GM23338 (cell line): ENCODE measurements at regions not wholly inside any gene's neighbourhood (a gene's known extent, or its start where the extent isn't known, plus 50 kb on each side); places are given as distances from the start of the nearest gene placed in this dataset.

ENCODE experiments used
- ATAC-seq: fragments of 200-7000 bp; cut with Tn5 transposase; 3 replicates; pipeline ENCODE4 v1.9.1; 2020
- DNase-seq: peaks from one replicate; pipeline ENCODE4 v3.0.0-alpha.2; 2015; ENCODE audit warnings: low spot score
- H2AFZ ChIP-seq: fragments of 200-600 bp; sonication (generic); 2 replicates; pipeline ENCODE4 v1.8.0; 2016; ENCODE audit warnings: antibody characterized with exemption, mild to moderate bottlenecking, moderate library complexity
- H3F3A ChIP-seq: fragments of 200-600 bp; sonication (generic); replicated peaks from 2 replicates; pipeline ENCODE4 v1.8.0; 2017; ENCODE audit warnings: antibody characterized with exemption, mixed run types, low read depth
- H3K27ac ChIP-seq: fragments of 200-600 bp; sonication (generic); 2 replicates; pipeline ENCODE4 v1.6.1; 2016; ENCODE audit warnings: low read depth
- H3K27me3 ChIP-seq: fragments of 200-600 bp; sonication (generic); 2 replicates; pipeline ENCODE4 v1.8.0; 2016; ENCODE audit warnings: mild to moderate bottlenecking, mixed run types, moderate library complexity; ENCODE audit not compliant: insufficient read depth
- H3K36me3 ChIP-seq: fragments of 200-600 bp; sonication (generic); 2 replicates; pipeline ENCODE4 v1.8.0; 2016; ENCODE audit warnings: mild to moderate bottlenecking; ENCODE audit not compliant: insufficient read depth
- H3K4me1 ChIP-seq: fragments of 200-600 bp; sonication (generic); 2 replicates; pipeline ENCODE4 v1.8.0; 2016; ENCODE audit warnings: mild to moderate bottlenecking, moderate library complexity; ENCODE audit not compliant: insufficient read depth
- H3K4me2 ChIP-seq: fragments of 200-600 bp; sonication (generic); 2 replicates; pipeline ENCODE4 v1.7.1; 2017; ENCODE audit warnings: mixed run types
- H3K4me3 ChIP-seq: fragments of 200-600 bp; sonication (generic); 2 replicates; pipeline ENCODE4 v1.6.1; 2016; ENCODE audit warnings: mixed run types
- H3K79me2 ChIP-seq: fragments of 200-600 bp; sonication (generic); replicated peaks from 2 replicates; pipeline ENCODE4 v1.8.0; 2017; ENCODE audit warnings: mild to moderate bottlenecking; ENCODE audit not compliant: insufficient read depth
- H3K9me2 ChIP-seq: fragments of 200-600 bp; sonication (generic); 2 replicates; pipeline ENCODE4 v1.8.0; 2017; ENCODE audit not compliant: insufficient read depth
- H4K20me1 ChIP-seq: fragments of 200-600 bp; sonication (generic); replicated peaks from 2 replicates; pipeline ENCODE4 v1.8.0; 2017; ENCODE audit warnings: mild to moderate bottlenecking; ENCODE audit not compliant: insufficient read depth
- H3K27ac Mint-ChIP-seq: 2 replicates; pipeline ENCODE4 v1.8.0; 2020; ENCODE audit warnings: inconsistent platforms, mild to moderate bottlenecking, moderate library complexity, mixed read lengths
- H3K27me3 Mint-ChIP-seq: 3 replicates; pipeline ENCODE4 v1.8.0; 2022; ENCODE audit warnings: low read depth, mild to moderate bottlenecking, moderate library complexity, mixed read lengths, inconsistent platforms; ENCODE audit not compliant: insufficient read depth, poor library complexity
- H3K36me3 Mint-ChIP-seq: 3 replicates; pipeline ENCODE4 v1.8.0; 2021; ENCODE audit warnings: low read depth, mild to moderate bottlenecking, inconsistent platforms, moderate library complexity, mixed read lengths
- H3K4me1 Mint-ChIP-seq: 3 replicates; pipeline ENCODE4 v1.8.0; 2020; ENCODE audit warnings: mild to moderate bottlenecking, inconsistent platforms, mixed read lengths
- H3K4me3 Mint-ChIP-seq: 3 replicates; pipeline ENCODE4 v1.8.0; 2021; ENCODE audit warnings: moderate library complexity, mild to moderate bottlenecking, inconsistent platforms, mixed read lengths
- H3K9me3 Mint-ChIP-seq: 3 replicates; pipeline ENCODE4 v1.8.0; 2020; ENCODE audit warnings: moderate library complexity, mild to moderate bottlenecking, inconsistent platforms, mixed read lengths
- CREB1 ChIP-seq: fragments of 250-450 bp; sonication (Bioruptor Pico); IDR thresholded peaks from 2 replicates; pipeline ENCODE4 v1.5.0; 2020; ENCODE audit warnings: low read depth, mild to moderate bottlenecking, moderate library complexity
- CTCF ChIP-seq, 2 experiments: fragments of 200-600 bp in 1 of 2; sonication (generic) in 1 of 2; conservative IDR thresholded peaks; 2 replicates each; pipeline versions ENCODE4 v1.5.1 to v1.6.1; 2016 to 2017; ENCODE audit warnings: antibody characterized with exemption in 2 of 2, low read depth in 2 of 2, mild to moderate bottlenecking in 2 of 2, moderate library complexity in 1 of 2
- ETS1 ChIP-seq: IDR thresholded peaks from 2 replicates; pipeline ENCODE4 v1.6.1; 2016; ENCODE audit warnings: antibody characterized with exemption
- EZH2 ChIP-seq: fragments of 200-600 bp; sonication (generic); IDR thresholded peaks from one replicate; pipeline ENCODE4 v1.8.0; 2017; ENCODE audit warnings: antibody characterized with exemption, mild to moderate bottlenecking, low read depth; ENCODE audit not compliant: unreplicated experiment
- NANOG ChIP-seq: IDR thresholded peaks from 2 replicates; pipeline ENCODE4 v1.6.1; 2016; ENCODE audit warnings: antibody characterized with exemption, borderline replicate concordance
- POLR2AphosphoS5 ChIP-seq: IDR thresholded peaks from 2 replicates; pipeline ENCODE4 v1.6.1; 2016; ENCODE audit warnings: antibody characterized with exemption, low read depth
- STAT1 ChIP-seq: IDR thresholded peaks from one replicate; pipeline ENCODE4 v1.6.1; 2016; ENCODE audit warnings: antibody characterized with exemption; ENCODE audit not compliant: unreplicated experiment
- ZNF114 ChIP-seq: fragments of 250-450 bp; sonication (Bioruptor Pico); IDR thresholded peaks from 2 replicates; pipeline ENCODE4 v1.5.0; 2020; ENCODE audit warnings: mild to moderate bottlenecking, moderate library complexity
- TF ChIP-seq, protein P1 (sequence below): IDR thresholded peaks from one replicate; pipeline ENCODE4 v1.6.1; 2018; ENCODE audit warnings: antibody characterized with exemption; ENCODE audit not compliant: unreplicated experiment

GRCh38 chr4:126216611-126217010 is 901.9 kb downstream of the FAT4 start (continued):
- TF ChIP-seq POLR2AphosphoS5 (no peak), STAT1 (no peak), CTCF (conservative IDR thresholded peaks at IDR 0.05; ENCODE audit: low read depth in 2 of 2) (no peak), CREB1 (CRISPR knock-in tag) (no peak), EZH2 (no peak), ZNF114 (CRISPR knock-in tag) (no peak), NANOG (no peak), ETS1 (no peak)
- TF ChIP-seq, protein P1, sequence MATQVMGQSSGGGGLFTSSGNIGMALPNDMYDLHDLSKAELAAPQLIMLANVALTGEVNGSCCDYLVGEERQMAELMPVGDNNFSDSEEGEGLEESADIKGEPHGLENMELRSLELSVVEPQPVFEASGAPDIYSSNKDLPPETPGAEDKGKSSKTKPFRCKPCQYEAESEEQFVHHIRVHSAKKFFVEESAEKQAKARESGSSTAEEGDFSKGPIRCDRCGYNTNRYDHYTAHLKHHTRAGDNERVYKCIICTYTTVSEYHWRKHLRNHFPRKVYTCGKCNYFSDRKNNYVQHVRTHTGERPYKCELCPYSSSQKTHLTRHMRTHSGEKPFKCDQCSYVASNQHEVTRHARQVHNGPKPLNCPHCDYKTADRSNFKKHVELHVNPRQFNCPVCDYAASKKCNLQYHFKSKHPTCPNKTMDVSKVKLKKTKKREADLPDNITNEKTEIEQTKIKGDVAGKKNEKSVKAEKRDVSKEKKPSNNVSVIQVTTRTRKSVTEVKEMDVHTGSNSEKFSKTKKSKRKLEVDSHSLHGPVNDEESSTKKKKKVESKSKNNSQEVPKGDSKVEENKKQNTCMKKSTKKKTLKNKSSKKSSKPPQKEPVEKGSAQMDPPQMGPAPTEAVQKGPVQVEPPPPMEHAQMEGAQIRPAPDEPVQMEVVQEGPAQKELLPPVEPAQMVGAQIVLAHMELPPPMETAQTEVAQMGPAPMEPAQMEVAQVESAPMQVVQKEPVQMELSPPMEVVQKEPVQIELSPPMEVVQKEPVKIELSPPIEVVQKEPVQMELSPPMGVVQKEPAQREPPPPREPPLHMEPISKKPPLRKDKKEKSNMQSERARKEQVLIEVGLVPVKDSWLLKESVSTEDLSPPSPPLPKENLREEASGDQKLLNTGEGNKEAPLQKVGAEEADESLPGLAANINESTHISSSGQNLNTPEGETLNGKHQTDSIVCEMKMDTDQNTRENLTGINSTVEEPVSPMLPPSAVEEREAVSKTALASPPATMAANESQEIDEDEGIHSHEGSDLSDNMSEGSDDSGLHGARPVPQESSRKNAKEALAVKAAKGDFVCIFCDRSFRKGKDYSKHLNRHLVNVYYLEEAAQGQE, result no peak

GRCh38 chr4:126221282-126221681 is 906.5 kb downstream of the FAT4 start:
- Mint-ChIP-seq H3K4me1 (no peaks in the 10 kb centered on the region), H3K4me3 (no peak overlapping the region), H3K36me3 (no peaks in the 10 kb centered on the region), H3K9me3 (no peaks in the 10 kb centered on the region), H3K27me3 (no peaks in the 10 kb centered on the region), H3K27ac (no peak overlapping the region)
- no peak overlapping the region for H2AFZ ChIP-seq
- H3F3A ChIP-seq, result no peaks in the 10 kb centered on the region
- no peak for DNase-seq
- H4K20me1 ChIP-seq, result no peaks in the 10 kb centered on the region
- no peaks in the 10 kb centered on the region for H3K79me2 ChIP-seq
- TF ChIP-seq ETS1, result no peak
- no peak overlapping the region for H3K4me3 ChIP-seq
- no peak overlapping the region for H3K4me2 ChIP-seq
- H3K4me1 ChIP-seq, result no peaks in the 10 kb centered on the region
- no peak for ATAC-seq
- no peaks in the 10 kb centered on the region for H3K27me3 ChIP-seq
- H3K27ac ChIP-seq, result no peak overlapping the region
- H3K9me2 ChIP-seq, result no peaks in the 10 kb centered on the region
- H3K36me3 ChIP-seq, result no peaks in the 10 kb centered on the region
